Ammon's horn (tissue), 1 donor: ENCODE measurements at regions not wholly inside any gene's neighbourhood (a gene's known extent, or its start where the extent isn't known, plus 50 kb on each side); places are given as distances from the start of the nearest gene placed in this dataset.

Source experiments
- DNase-seq: peaks from one replicate; pipeline ENCODE4 v3.0.0-alpha.2; 2016; ENCODE audit warnings: low spot score

GRCh38 chr2:177342736-177343135 lies 49.8 kb upstream of the AGPS start:
- no peak for DNase-seq
